ENCODE measurements at regions not wholly inside any gene's neighbourhood (a gene's known extent, or its start where the extent isn't known, plus 50 kb on each side); places are given as distances from the start of the nearest gene placed in this dataset.

DNA sequence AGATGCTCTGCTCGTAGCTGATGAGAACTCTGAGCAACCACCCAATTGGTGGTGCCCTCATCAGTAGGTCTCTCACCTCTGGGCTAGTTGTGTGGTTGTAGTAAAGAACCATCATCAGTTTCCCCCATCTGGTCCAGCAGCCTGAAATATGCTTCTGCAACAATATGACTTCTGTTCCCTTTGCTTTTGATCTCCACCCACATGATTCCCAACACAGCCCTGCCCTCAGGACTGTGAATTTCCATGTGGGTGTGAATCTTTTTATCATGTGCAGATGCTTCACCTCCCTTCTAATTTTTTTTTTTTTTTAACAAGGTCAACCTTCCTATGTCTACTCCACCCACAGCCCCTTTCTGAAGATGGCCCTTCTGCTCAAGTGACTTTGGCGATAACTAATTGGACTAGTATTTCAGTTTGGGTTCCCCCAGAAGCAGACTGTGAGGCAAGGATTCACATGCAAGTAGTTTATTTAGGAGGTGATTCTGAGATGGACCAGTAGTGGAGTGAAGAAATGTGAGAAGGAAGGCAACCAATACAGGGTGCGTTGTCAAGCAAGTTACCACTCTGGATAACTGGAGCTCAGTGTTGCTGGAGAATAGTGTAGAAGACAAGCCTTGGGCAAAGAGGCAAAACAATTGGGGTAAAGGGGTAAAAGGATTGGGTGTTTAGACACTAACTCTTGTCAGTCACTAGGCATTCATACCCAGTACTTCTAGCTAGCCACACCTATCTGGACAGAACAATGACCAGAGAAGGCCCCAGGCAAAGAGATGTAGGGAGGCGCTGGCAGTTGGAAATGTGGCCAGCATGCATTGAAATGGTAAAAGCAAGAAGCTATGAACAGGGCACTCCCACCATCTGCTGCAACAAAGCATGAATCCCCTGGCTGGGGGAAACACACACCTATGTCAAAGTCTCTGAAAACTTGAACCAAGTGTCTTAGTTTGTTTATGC is 466.2 kb downstream of the BCOR start:
- no peak for DNase-seq
- H3K4me3 Mint-ChIP-seq: no peak overlapping the region
- no peaks in the 10 kb centered on the region for H3K36me3 Mint-ChIP-seq
- CTCF ChIA-PET: no interaction called here
- no peak overlapping the region for H3K27ac Mint-ChIP-seq
- H3K27me3 Mint-ChIP-seq: no peaks in the 10 kb centered on the region
- H3K4me1 Mint-ChIP-seq: no peaks in the 10 kb centered on the region
- no peaks in the 10 kb centered on the region for H3K9me3 Mint-ChIP-seq

- no peaks in the 10 kb centered on the region for H3K4me1 Mint-ChIP-seq
- CTCF ChIA-PET: no interaction called here
- H3K9me3 Mint-ChIP-seq: no peaks in the 10 kb centered on the region
- no peaks in the 10 kb centered on the region for H3K27me3 Mint-ChIP-seq
- H3K4me3 Mint-ChIP-seq: no peak overlapping the region
- H3K36me3 Mint-ChIP-seq: no peaks in the 10 kb centered on the region
- H3K27ac Mint-ChIP-seq: no peak overlapping the region
- DNase-seq: no peak
Observed at GRCh38 chrX:39633293-39633692, 464.5 kb downstream of the BCOR start.

GRCh38 chrX:39636481-39636880 is 461.3 kb downstream of the BCOR start:
- no peaks in the 10 kb centered on the region for H3K36me3 Mint-ChIP-seq
- H3K4me1 Mint-ChIP-seq: no peaks in the 10 kb centered on the region
- H3K27me3 Mint-ChIP-seq: no peaks in the 10 kb centered on the region
- no peak overlapping the region for H3K27ac Mint-ChIP-seq
- no peak overlapping the region for H3K4me3 Mint-ChIP-seq
- CTCF ChIA-PET: no interaction called here
- H3K9me3 Mint-ChIP-seq: no peaks in the 10 kb centered on the region
- DNase-seq: no peak

DNA sequence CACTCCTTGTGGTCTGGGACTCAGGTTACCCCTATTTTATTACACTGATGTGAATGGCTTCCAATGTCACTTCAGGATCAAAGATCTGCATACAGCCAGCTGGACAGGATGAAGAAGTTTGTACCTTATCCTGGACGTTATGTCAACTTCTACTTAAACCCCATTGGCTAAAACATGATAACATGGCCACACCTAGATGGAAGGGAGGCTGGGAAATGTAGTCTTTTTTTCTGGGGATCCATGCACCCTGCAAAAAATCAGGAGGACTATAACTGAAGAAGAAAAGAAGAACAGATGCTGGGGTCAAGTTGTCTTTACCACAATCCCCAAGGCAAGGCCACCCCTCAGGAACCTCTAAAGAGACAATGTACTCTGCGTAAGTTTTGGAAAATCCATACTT is 459.2 kb downstream of the BCOR start:
- no peak for DNase-seq
- H3K4me1 Mint-ChIP-seq: no peaks in the 10 kb centered on the region
- H3K36me3 Mint-ChIP-seq: no peaks in the 10 kb centered on the region
- no peaks in the 10 kb centered on the region for H3K27me3 Mint-ChIP-seq
- CTCF ChIA-PET: no interaction called here
- no peaks in the 10 kb centered on the region for H3K9me3 Mint-ChIP-seq
- no peak overlapping the region for H3K4me3 Mint-ChIP-seq
- H3K27ac Mint-ChIP-seq: no peak overlapping the region

GRCh38 chrX:39639871-39640270 is 457.9 kb downstream of the BCOR start:
- no peak overlapping the region for H3K4me3 Mint-ChIP-seq
- no peaks in the 10 kb centered on the region for H3K36me3 Mint-ChIP-seq
- H3K9me3 Mint-ChIP-seq: no peaks in the 10 kb centered on the region
- DNase-seq: no peak
- no peaks in the 10 kb centered on the region for H3K27me3 Mint-ChIP-seq
- CTCF ChIA-PET: no interaction called here
- H3K27ac Mint-ChIP-seq: no peak overlapping the region
- H3K4me1 Mint-ChIP-seq: no peaks in the 10 kb centered on the region

DNA sequence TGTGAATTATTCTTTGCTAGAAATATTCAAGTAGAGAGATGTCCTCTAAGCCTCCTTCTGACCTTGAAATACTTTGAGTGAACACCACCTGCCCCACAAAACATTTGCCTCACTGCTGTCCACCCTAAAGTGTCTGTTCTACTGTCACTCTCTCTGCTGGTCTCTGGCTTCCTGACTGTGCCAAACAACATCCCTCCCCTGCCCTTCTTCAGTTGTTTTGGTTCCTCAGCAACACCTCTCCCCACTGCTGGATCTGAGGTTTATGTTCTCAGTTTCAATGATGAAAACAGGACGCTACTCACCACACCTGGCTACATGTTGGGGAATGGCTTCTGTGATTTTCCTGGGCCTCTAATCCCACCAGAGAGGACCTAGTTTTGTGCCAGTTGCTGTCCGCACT is 456.9 kb downstream of the BCOR start:
- Mint-ChIP-seq H3K27me3 (no peaks in the 10 kb centered on the region), H3K36me3 (no peaks in the 10 kb centered on the region), H3K4me3 (no peak overlapping the region), H3K4me1 (no peaks in the 10 kb centered on the region), H3K27ac (no peak overlapping the region), H3K9me3 (no peaks in the 10 kb centered on the region)
- DNase-seq: no peak
- CTCF ChIA-PET: no interaction called here

DNA sequence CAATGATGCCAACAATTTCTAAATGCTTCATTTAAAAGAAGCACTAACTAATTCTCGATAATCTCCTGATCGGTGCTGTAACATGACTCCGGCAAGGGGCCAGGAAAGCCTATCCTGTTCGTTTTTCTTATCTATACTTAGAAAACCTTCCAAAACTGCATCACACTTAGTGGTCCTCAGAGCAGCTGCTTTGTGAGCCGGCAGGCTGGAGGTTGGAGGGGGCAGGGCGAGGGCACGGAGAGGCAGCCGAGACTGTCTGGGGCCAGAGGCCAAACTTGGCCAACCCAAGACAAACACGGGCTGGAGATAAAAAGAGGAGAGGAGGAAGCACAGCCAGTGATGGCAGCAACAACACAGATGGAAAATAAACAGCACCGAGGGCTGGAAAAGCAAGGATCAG is 455.7 kb downstream of the BCOR start:
- Mint-ChIP-seq H3K4me3 (no peak overlapping the region), H3K27ac (no peak overlapping the region), H3K9me3 (no peaks in the 10 kb centered on the region), H3K4me1 (no peaks in the 10 kb centered on the region), H3K27me3 (no peaks in the 10 kb centered on the region), H3K36me3 (no peaks in the 10 kb centered on the region)
- CTCF ChIA-PET: no interaction called here
- no peak for DNase-seq

- no peak overlapping the region for H3K4me3 Mint-ChIP-seq
- DNase-seq: no peak
- H3K27me3 Mint-ChIP-seq: no peaks in the 10 kb centered on the region
- H3K27ac Mint-ChIP-seq: no peak overlapping the region
- CTCF ChIA-PET: interaction anchor here (1.2 kb wide), 1 partner anchor 9 kb away, joined by 3 read pairs; no protein-coding TSS in a partner anchor
- H3K36me3 Mint-ChIP-seq: no peaks in the 10 kb centered on the region
- H3K4me1 Mint-ChIP-seq: no peaks in the 10 kb centered on the region
- H3K9me3 Mint-ChIP-seq: no peaks in the 10 kb centered on the region
Observed at GRCh38 chrX:39643550-39643949, 454.2 kb downstream of the BCOR start.

DNA sequence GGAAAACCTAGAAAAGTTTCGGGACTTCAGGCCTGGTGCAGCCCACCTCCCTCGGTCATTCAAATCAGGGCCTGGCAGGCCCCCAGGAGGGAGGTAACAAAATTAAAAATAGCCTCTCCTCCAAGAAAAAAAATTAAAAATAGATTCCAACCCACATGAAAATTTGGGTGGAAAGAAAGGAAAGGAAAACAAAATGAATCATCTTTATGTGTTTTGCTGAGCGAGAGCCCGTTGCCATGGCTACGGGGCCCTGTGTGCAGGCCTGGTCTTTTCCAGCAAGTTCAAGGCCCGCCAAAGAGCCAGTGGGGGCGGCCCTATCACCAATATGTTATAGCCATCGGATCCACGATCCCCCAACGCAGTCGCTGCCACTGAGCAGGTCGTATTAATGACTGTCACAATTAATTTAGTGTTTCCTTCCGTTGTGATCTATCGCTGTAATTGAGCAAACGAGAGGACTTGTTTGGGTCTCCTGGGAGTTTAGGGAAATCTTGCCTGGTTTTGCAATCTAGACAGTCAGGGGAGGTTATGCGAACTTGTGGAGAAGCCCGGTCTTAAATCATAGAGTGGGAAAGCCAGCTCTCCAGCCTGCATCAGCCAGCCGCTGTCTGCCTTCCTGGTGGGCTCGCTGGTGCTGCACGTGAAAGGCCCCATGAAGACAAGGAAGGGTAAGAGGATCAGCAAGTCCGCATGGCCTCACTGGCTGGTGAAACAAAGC is 452.4 kb downstream of the BCOR start:
- no peak for DNase-seq
- no peak overlapping the region for H3K27ac Mint-ChIP-seq

GRCh38 chrX:39648548-39649254 is 449.1 kb downstream of the BCOR start:
- Mint-ChIP-seq H3K27ac (no peak overlapping the region), H3K4me1 (no peaks in the 10 kb centered on the region), H3K4me3 (no peak overlapping the region), H3K9me3 (no peaks in the 10 kb centered on the region), H3K27me3 (no peaks in the 10 kb centered on the region), H3K36me3 (no peaks in the 10 kb centered on the region)
- no peak for DNase-seq
- CTCF ChIA-PET: no interaction called here

More for the DNA sequence above, 452.4 kb downstream of the BCOR start:
- Mint-ChIP-seq H3K4me1 (no peaks in the 10 kb centered on the region), H3K36me3 (no peaks in the 10 kb centered on the region), H3K9me3 (no peaks in the 10 kb centered on the region), H3K27me3 (no peaks in the 10 kb centered on the region), H3K4me3 (no peak overlapping the region)
- CTCF ChIA-PET: no interaction called here

- Mint-ChIP-seq H3K27me3 (peaks cover 4% of the 10 kb centered on the region), H3K4me1 (no peaks in the 10 kb centered on the region), H3K27ac (no peak overlapping the region), H3K36me3 (no peaks in the 10 kb centered on the region), H3K4me3 (no peak overlapping the region), H3K9me3 (no peaks in the 10 kb centered on the region)
- CTCF ChIA-PET: no interaction called here
- no peak for DNase-seq
Observed at GRCh38 chrX:39650768-39651347, 446.9 kb downstream of the BCOR start.

DNA sequence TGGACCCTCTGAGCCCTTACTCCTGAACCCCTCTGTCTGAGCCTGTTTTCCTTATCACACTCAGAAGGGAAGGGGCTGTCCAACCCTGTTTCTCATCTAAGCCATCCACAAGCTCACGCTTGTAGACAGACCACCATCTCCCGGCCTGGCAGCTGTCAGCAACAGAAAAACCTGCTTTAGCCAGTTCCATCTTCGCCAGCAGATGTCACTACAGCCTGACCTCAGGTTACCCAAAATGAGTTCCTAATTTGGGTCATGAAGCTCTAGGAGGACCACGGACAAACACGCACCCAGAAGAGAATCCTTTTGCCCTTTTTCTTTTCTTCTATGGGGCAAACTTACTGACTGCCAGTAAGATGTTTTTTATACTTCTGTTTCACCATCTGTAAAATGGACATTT is 445.4 kb downstream of the BCOR start:
- Mint-ChIP-seq H3K9me3 (no peaks in the 10 kb centered on the region), H3K4me3 (no peak overlapping the region), H3K36me3 (no peaks in the 10 kb centered on the region), H3K27me3 (peaks cover 4% of the 10 kb centered on the region), H3K4me1 (no peaks in the 10 kb centered on the region), H3K27ac (no peak overlapping the region)
- CTCF ChIA-PET: interaction anchor here (1.1 kb wide), 1 partner anchor 9 kb away, joined by 3 read pairs; no protein-coding TSS in a partner anchor
- peak; percentile 42 for DNase-seq

- Mint-ChIP-seq H3K36me3 (no peaks in the 10 kb centered on the region), H3K27me3 (peaks cover 4% of the 10 kb centered on the region), H3K27ac (no peak overlapping the region)
Observed at GRCh38 chrX:39653691-39654090, 444.1 kb downstream of the BCOR start.

More at GRCh38 chrX:39653691-39654090, 444.1 kb downstream of the BCOR start:
- H3K4me3 Mint-ChIP-seq: no peak overlapping the region
- DNase-seq: no peak
- H3K9me3 Mint-ChIP-seq: no peaks in the 10 kb centered on the region
- no peaks in the 10 kb centered on the region for H3K4me1 Mint-ChIP-seq
- CTCF ChIA-PET: interaction anchor here (0.9 kb wide), 1 partner anchor 9 kb away, joined by 3 read pairs; no protein-coding TSS in a partner anchor
